ENCODE measurements at regions not wholly inside any gene's neighbourhood (a gene's known extent, or its start where the extent isn't known, plus 50 kb on each side); places are given as distances from the start of the nearest gene placed in this dataset.

DNA sequence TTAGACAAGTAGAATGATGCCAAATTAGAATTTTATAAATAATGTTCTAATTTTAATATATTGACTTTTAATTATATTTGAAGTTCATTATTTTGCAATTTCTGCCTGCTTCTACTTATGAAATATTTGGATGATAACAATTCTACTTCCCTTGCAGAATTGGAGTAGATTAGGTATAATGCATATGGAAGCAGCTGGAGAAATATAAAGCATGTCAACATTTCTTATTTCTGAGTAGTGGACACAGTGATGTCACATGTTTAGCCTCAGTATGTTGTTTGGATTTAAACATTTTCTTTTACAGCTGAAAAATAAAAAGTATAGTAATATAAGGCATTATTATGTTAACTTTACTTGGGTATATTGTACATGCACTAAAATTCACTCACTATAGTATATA, 344.2 kb upstream of the E2F7 start:
- no peak overlapping the region for H2AFZ ChIP-seq (ENCODE audit: low read depth)
- H3K4me2 ChIP-seq, result no peak overlapping the region
- no peaks in the 10 kb centered on the region for H3K9me3 ChIP-seq
- H3K4me1 ChIP-seq (ENCODE audit: control insufficient read depth in 1 of 2, insufficient read depth in 2 of 2, low read depth in 1 of 2, low read length in 1 of 2), result peaks cover 0 to 4% of the 10 kb centered on the region in 2 experiments; a peak in 1 of 4 replicates
- H3K27me3 ChIP-seq (ENCODE audit: insufficient read depth), result no peaks in the 10 kb centered on the region
- ChIA-PET POLR2A (no interaction called here), CTCF (no interaction called here)
- no peaks in the 10 kb centered on the region for H3K79me2 ChIP-seq (ENCODE audit: insufficient read depth)
- H3K9me2 ChIP-seq, result no peaks in the 10 kb centered on the region
- H3K4me3 ChIP-seq (ENCODE audit: low read depth in 2 of 2, low read length in 1 of 2), result no peak overlapping the region
- H3F3A ChIP-seq (replicated peaks; ENCODE audit: insufficient read depth), result no peaks in the 10 kb centered on the region
- no peaks in the 10 kb centered on the region for H4K20me1 ChIP-seq (ENCODE audit: insufficient read depth)
- no peak overlapping the region; a peak in 1 of 4 replicates for H3K27ac ChIP-seq (ENCODE audit: low read depth in 2 of 2, low read length in 1 of 2)
- peaks cover 0 to 3% of the 10 kb centered on the region in 2 experiments for H3K36me3 ChIP-seq (replicated peaks in 1 of 2; ENCODE audit: control insufficient read depth in 1 of 2, insufficient read depth in 2 of 2, low read length in 1 of 2)
- TF ChIP-seq FOXJ3 (CRISPR knock-in tag; IDR thresholded peaks at IDR 0.05) (no peak), FOSL2 (IDR thresholded peaks at IDR 0.05; ENCODE audit: borderline replicate concordance, low read depth) (no peak), RCOR1 (IDR thresholded peaks at IDR 0.05; ENCODE audit: low read length) (no peak), SMC3 (IDR thresholded peaks at IDR 0.05; ENCODE audit: low read depth, low read length) (no peak), TCF12 (IDR thresholded peaks at IDR 0.05) (no peak), TAF1 (IDR thresholded peaks at IDR 0.05; ENCODE audit: borderline replicate concordance, low read depth, low read length) (no peak), JUND (IDR thresholded peaks at IDR 0.05) (no peak), YY1 (IDR thresholded peaks at IDR 0.05; ENCODE audit: low read depth) (no peak), FOXM1 (IDR thresholded peaks at IDR 0.05; ENCODE audit: low read depth) (no peak), EZH2phosphoT487 (IDR thresholded peaks at IDR 0.05; ENCODE audit: borderline replicate concordance, low read depth) (no peak), ELF1 (IDR thresholded peaks at IDR 0.05) (no peak)
- TF ChIP-seq, protein P1, sequence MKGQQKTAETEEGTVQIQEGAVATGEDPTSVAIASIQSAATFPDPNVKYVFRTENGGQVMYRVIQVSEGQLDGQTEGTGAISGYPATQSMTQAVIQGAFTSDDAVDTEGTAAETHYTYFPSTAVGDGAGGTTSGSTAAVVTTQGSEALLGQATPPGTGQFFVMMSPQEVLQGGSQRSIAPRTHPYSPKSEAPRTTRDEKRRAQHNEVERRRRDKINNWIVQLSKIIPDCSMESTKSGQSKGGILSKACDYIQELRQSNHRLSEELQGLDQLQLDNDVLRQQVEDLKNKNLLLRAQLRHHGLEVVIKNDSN (IDR thresholded peaks at IDR 0.05; ENCODE audit: borderline replicate concordance, low read depth), result no peak
- TF ChIP-seq, protein P2, sequence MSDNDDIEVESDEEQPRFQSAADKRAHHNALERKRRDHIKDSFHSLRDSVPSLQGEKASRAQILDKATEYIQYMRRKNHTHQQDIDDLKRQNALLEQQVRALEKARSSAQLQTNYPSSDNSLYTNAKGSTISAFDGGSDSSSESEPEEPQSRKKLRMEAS (IDR thresholded peaks at IDR 0.05; ENCODE audit: low read depth), result no peak
- TF ChIP-seq, protein P3, sequence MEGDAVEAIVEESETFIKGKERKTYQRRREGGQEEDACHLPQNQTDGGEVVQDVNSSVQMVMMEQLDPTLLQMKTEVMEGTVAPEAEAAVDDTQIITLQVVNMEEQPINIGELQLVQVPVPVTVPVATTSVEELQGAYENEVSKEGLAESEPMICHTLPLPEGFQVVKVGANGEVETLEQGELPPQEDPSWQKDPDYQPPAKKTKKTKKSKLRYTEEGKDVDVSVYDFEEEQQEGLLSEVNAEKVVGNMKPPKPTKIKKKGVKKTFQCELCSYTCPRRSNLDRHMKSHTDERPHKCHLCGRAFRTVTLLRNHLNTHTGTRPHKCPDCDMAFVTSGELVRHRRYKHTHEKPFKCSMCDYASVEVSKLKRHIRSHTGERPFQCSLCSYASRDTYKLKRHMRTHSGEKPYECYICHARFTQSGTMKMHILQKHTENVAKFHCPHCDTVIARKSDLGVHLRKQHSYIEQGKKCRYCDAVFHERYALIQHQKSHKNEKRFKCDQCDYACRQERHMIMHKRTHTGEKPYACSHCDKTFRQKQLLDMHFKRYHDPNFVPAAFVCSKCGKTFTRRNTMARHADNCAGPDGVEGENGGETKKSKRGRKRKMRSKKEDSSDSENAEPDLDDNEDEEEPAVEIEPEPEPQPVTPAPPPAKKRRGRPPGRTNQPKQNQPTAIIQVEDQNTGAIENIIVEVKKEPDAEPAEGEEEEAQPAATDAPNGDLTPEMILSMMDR (IDR thresholded peaks at IDR 0.05), result no peak
- no peak overlapping the region for H3K9ac ChIP-seq
- DNase-seq, result no peak

DNA sequence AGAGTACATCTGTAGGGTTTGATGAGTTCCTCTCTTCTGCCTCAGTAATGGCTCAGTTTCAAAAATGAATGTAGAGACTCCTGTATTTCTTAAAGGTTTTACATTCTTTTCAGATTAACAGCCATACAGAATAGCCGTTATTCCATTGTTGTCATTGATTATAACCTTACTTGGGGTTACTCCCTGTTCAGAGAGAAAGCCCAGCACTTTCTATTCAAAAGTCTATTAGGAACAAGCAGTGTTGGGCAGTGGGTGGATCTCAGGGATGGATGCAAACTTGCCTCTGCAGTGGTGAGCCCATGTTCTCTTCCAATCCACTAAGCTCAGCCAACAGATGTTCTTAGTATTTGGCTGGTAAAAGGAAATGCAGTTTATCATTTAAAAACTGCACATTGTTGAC, 342.6 kb upstream of the E2F7 start:
- H3K9me3 ChIP-seq, result no peaks in the 10 kb centered on the region
- no peaks in the 10 kb centered on the region for H4K20me1 ChIP-seq (ENCODE audit: insufficient read depth)
- WGBS (ENCODE audit: low lambda C conversion rate), result 24% methylated on average over 1 of the region's 1 CpG
- peaks cover 6% of the 10 kb centered on the region for H3F3A ChIP-seq (replicated peaks; ENCODE audit: insufficient read depth)
- DNase-seq, result no peak
- ChIA-PET POLR2A (no interaction called here), CTCF (no interaction called here)
- TF ChIP-seq TCF12 (IDR thresholded peaks at IDR 0.05) (no peak), NFIC (IDR thresholded peaks at IDR 0.05; ENCODE audit: borderline replicate concordance) (no peak; the same call in 1 of the 2 replicates), NRF1 (IDR thresholded peaks at IDR 0.05; ENCODE audit: low read depth, low read length) (no peak)
- TF ChIP-seq, protein P4, sequence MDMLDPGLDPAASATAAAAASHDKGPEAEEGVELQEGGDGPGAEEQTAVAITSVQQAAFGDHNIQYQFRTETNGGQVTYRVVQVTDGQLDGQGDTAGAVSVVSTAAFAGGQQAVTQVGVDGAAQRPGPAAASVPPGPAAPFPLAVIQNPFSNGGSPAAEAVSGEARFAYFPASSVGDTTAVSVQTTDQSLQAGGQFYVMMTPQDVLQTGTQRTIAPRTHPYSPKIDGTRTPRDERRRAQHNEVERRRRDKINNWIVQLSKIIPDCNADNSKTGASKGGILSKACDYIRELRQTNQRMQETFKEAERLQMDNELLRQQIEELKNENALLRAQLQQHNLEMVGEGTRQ (IDR thresholded peaks at IDR 0.05; ENCODE audit: borderline replicate concordance, low read depth, low read length), result no peak
- H3K9ac ChIP-seq, result no peak overlapping the region
- peak overlapping the region in 1 of 2 experiments; percentile 60; a peak in 1 of 4 replicates for H3K27ac ChIP-seq (ENCODE audit: low read depth in 2 of 2, low read length in 1 of 2)
- H2AFZ ChIP-seq (ENCODE audit: low read depth), result no peak overlapping the region
- no peak overlapping the region for H3K4me3 ChIP-seq (ENCODE audit: low read depth in 2 of 2, low read length in 1 of 2)
- H3K4me2 ChIP-seq, result peak overlapping the region; percentile 20; the same call in 1 of the 2 replicates
- peaks cover 0 to 3% of the 10 kb centered on the region in 2 experiments for H3K36me3 ChIP-seq (replicated peaks in 1 of 2; ENCODE audit: control insufficient read depth in 1 of 2, insufficient read depth in 2 of 2, low read length in 1 of 2)
- H3K79me2 ChIP-seq (ENCODE audit: insufficient read depth), result no peaks in the 10 kb centered on the region
- no peaks in the 10 kb centered on the region for H3K27me3 ChIP-seq (ENCODE audit: insufficient read depth)
- H3K9me2 ChIP-seq, result no peaks in the 10 kb centered on the region
- peaks cover 0 to 7% of the 10 kb centered on the region in 2 experiments; a peak in 1 of 4 replicates for H3K4me1 ChIP-seq (ENCODE audit: control insufficient read depth in 1 of 2, insufficient read depth in 2 of 2, low read depth in 1 of 2, low read length in 1 of 2)
